PC-9 (cell line): ENCODE measurements at regions not wholly inside any gene's neighbourhood (a gene's known extent, or its start where the extent isn't known, plus 50 kb on each side); places are given as distances from the start of the nearest gene placed in this dataset.

Experiments used
- BruUV-seq: library from RNA; stranded (reverse); fragments of 400-500 nt; replicated peaks from 2 replicates; lab custom pipeline; 2021; lab: Mats Ljungman, UMichigan
- CTCF ChIA-PET: fragments of 300-600 bp; sonication (Branson Sonifier 250); formaldehyde crosslinking; loops from one replicate; lab custom pipeline; 2022; ENCODE audit warnings: antibody characterized with exemption; lab: Charles Lee
- POLR2A ChIA-PET: fragments of 300-600 bp; sonication (Branson Sonifier 250); formaldehyde crosslinking; loops from one replicate; lab custom pipeline; 2022; ENCODE audit warnings: antibody characterized with exemption; ENCODE audit not compliant: unreplicated experiment; lab: Charles Lee
- DNase-seq, 2 experiments: peaks; one replicate each; pipeline versions ENCODE4 v3.0.0 to v3.0.0-alpha.2; 2015 to 2022; ENCODE audit warnings: mixed read lengths in 1 of 2
- H2AFZ ChIP-seq: fragments of 200-600 bp; sonication (generic); 2 replicates; pipeline ENCODE4 v1.8.1; 2017; ENCODE audit warnings: antibody characterized with exemption
- H3F3A ChIP-seq: fragments of 200-600 bp; sonication (generic); 2 replicates; pipeline ENCODE4 v1.8.1; 2017; ENCODE audit warnings: antibody characterized with exemption, mild to moderate bottlenecking, low read depth; ENCODE audit not compliant: insufficient read depth
- H3K27ac ChIP-seq: fragments of 200-600 bp; sonication (generic); 2 replicates; pipeline ENCODE4 v1.6.1; 2016; ENCODE audit warnings: mixed run types
- H3K27me3 ChIP-seq: fragments of 200-600 bp; sonication (generic); 2 replicates; pipeline ENCODE4 v1.6.1; 2016; ENCODE audit warnings: low read depth, mixed run types; ENCODE audit not compliant: insufficient read depth
- H3K36me3 ChIP-seq: fragments of 200-600 bp; sonication (generic); 2 replicates; pipeline ENCODE4 v1.6.1; 2016; ENCODE audit warnings: low read depth, mixed run types
- H3K4me1 ChIP-seq: fragments of 200-600 bp; sonication (generic); replicated peaks from 2 replicates; pipeline ENCODE4 v1.6.1; 2016; ENCODE audit warnings: mixed run types; ENCODE audit not compliant: insufficient read depth
- H3K4me2 ChIP-seq: fragments of 200-600 bp; sonication (generic); 2 replicates; pipeline ENCODE4 v1.6.1; 2017; ENCODE audit warnings: mixed run types
- H3K4me3 ChIP-seq: fragments of 200-600 bp; sonication (generic); 2 replicates; pipeline ENCODE4 v1.6.1; 2016; ENCODE audit warnings: mixed run types
- H3K79me2 ChIP-seq: fragments of 200-600 bp; sonication (generic); 2 replicates; pipeline ENCODE4 v1.6.1; 2017; ENCODE audit warnings: low read depth, mixed run types
- H3K9me2 ChIP-seq: fragments of 200-600 bp; sonication (generic); 2 replicates; pipeline ENCODE4 v1.8.1; 2017; ENCODE audit warnings: mild to moderate bottlenecking; ENCODE audit not compliant: insufficient read depth
- H3K9me3 ChIP-seq: fragments of 200-600 bp; sonication (generic); 2 replicates; pipeline ENCODE4 v1.8.1; 2016; ENCODE audit warnings: low read depth; ENCODE audit not compliant: insufficient read depth
- H4K20me1 ChIP-seq: fragments of 200-600 bp; sonication (generic); 2 replicates; pipeline ENCODE4 v1.8.1; 2017; ENCODE audit not compliant: insufficient read depth
- CTCF ChIP-seq: fragments of 200-600 bp; sonication (generic); conservative IDR thresholded peaks from 2 replicates; pipeline ENCODE4 v1.6.1; 2017; ENCODE audit warnings: mixed run types, antibody characterized with exemption, mild to moderate bottlenecking, moderate library complexity
- EZH2 ChIP-seq: fragments of 200-600 bp; sonication (generic); IDR thresholded peaks from 2 replicates; pipeline ENCODE4 v1.8.0; 2017; ENCODE audit warnings: antibody characterized with exemption, low read depth
- intact Hi-C: fragments of 100-400 bp; cut with micrococcal nuclease; formaldehyde crosslinking; loops from one replicate; pipeline ENCODE4 v1.10.0; 2022; ENCODE audit not compliant: unreplicated experiment

DNA sequence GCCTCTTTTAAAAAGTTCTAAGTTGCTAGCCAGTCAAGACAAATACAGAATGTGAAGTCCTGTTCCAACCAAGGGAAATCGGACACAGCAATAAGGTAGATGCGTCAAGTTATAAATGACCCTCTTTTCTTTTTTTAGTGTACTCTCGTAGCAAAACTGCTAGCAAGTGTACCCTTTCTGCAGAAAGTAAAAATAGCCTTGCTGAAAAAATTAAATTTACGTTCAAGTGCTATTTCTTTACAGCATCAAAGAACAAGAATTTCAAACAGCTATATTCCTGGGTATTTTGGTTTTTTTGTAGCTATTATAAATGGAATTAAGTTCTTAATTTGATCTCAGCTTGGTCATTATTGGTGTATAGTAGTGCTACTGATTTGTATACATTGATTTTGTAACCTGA lies 119.2 kb downstream of the NAA11 start:
- Histone ChIP-seq H3K27ac (no peak overlapping the region), H4K20me1 (no peaks in the 10 kb centered on the region), H3K9me3 (no peaks in the 10 kb centered on the region), H3K4me2 (no peak overlapping the region), H2AFZ (no peak overlapping the region), H3K4me1 (no peaks in the 10 kb centered on the region), H3K4me3 (no peak overlapping the region), H3K79me2 (no peaks in the 10 kb centered on the region), H3F3A (no peaks in the 10 kb centered on the region), H3K36me3 (no peaks in the 10 kb centered on the region), H3K9me2 (no peaks in the 10 kb centered on the region), H3K27me3 (no peaks in the 10 kb centered on the region)
- BruUV-seq = no TSS peak
- intact Hi-C loops = no loop called here
- DNase-seq = no peak
- ChIA-PET POLR2A (no interaction called here), CTCF (no interaction called here)
- TF ChIP-seq CTCF (no peak), EZH2 (no peak)

GRCh38 chr4:79205121-79205520 lies 120.7 kb downstream of the NAA11 start:
- Histone ChIP-seq H3K36me3 (no peaks in the 10 kb centered on the region), H3K4me3 (no peak overlapping the region), H3K9me2 (no peaks in the 10 kb centered on the region), H3K9me3 (no peaks in the 10 kb centered on the region), H3K4me1 (no peaks in the 10 kb centered on the region), H3K4me2 (no peak overlapping the region), H4K20me1 (no peaks in the 10 kb centered on the region), H3K27ac (no peak overlapping the region), H3F3A (no peaks in the 10 kb centered on the region), H3K27me3 (no peaks in the 10 kb centered on the region), H2AFZ (no peak overlapping the region), H3K79me2 (no peaks in the 10 kb centered on the region)
- no peak for DNase-seq
- ChIA-PET CTCF (no interaction called here), POLR2A (no interaction called here)
- TF ChIP-seq CTCF (no peak), EZH2 (no peak)
- intact Hi-C loops = no loop called here
- BruUV-seq = no TSS peak

GRCh38 chr4:79201971-79202370 lies 123.9 kb downstream of the NAA11 start:
- Histone ChIP-seq H3K9me3 (no peaks in the 10 kb centered on the region), H3K4me1 (no peaks in the 10 kb centered on the region), H3F3A (no peaks in the 10 kb centered on the region), H4K20me1 (no peaks in the 10 kb centered on the region), H3K4me3 (no peak overlapping the region), H3K27ac (no peak overlapping the region), H3K4me2 (no peak overlapping the region), H3K36me3 (no peaks in the 10 kb centered on the region), H3K27me3 (no peaks in the 10 kb centered on the region), H3K9me2 (no peaks in the 10 kb centered on the region), H3K79me2 (no peaks in the 10 kb centered on the region), H2AFZ (no peak overlapping the region)
- POLR2A ChIA-PET = no interaction called here
- no peak for DNase-seq
- CTCF ChIA-PET = no interaction called here
- intact Hi-C loops = no loop called here
- no TSS peak for BruUV-seq
- no peak for TF ChIP-seq CTCF
- TF ChIP-seq EZH2 = no peak
